Thyroid gland (tissue), 4 donors: ENCODE measurements at regions not wholly inside any gene's neighbourhood (a gene's known extent, or its start where the extent isn't known, plus 50 kb on each side); places are given as distances from the start of the nearest gene placed in this dataset.

Experiments used
- DNase-seq, 2 donors: peaks; one replicate each; pipeline ENCODE4 v3.0.0-alpha.2; 2019
- H3K27ac ChIP-seq, 3 donors: fragments of 200-600 bp; sonication (generic); 1 replicate in 2 of 3; 2 replicates in 1 of 3; pipeline ENCODE4 v1.5.1; 2016 to 2019; ENCODE audit warnings: mild to moderate bottlenecking in 1 of 3, moderate library complexity in 1 of 3
- H3K27me3 ChIP-seq: fragments of 200-600 bp; sonication (generic); one replicate; pipeline ENCODE4 v1.5.1; 2019
- H3K36me3 ChIP-seq, 2 donors: fragments of 200-600 bp; sonication (generic); one replicate each; pipeline ENCODE4 v1.5.1; 2016 to 2019
- H3K4me1 ChIP-seq, 2 donors: fragments of 200-600 bp; sonication (generic); one replicate each; pipeline ENCODE4 v1.5.1; 2017 to 2019
- H3K4me3 ChIP-seq, 3 donors: fragments of 200-600 bp; sonication (generic); replicated peaks in 1 of 3; 1 replicate in 2 of 3; 2 replicates in 1 of 3; pipeline ENCODE4 v1.5.1; 2016; ENCODE audit warnings: mild to moderate bottlenecking in 1 of 3
- H3K9me3 ChIP-seq: fragments of 200-600 bp; sonication (generic); one replicate; pipeline ENCODE4 v1.5.1; 2017
- POLR2A ChIP-seq, 2 donors: fragments of 450-650 bp; IDR thresholded peaks; one replicate each; pipeline ENCODE4 v1.6.1; 2017; ENCODE audit warnings: antibody characterized with exemption in 2 of 2, mild to moderate bottlenecking in 2 of 2, moderate library complexity in 1 of 2
- WGBS, 2 donors: methylation state at CpG; one replicate each; pipeline ENCODE4 v1.1.5; 2017; 5-methylcytosine and 5-hydroxymethylcytosine counted together
- intact Hi-C: fragments of 100-400 bp; cut with DNase I; formaldehyde crosslinking; loops from one replicate; pipeline ENCODE4 v1.15.1; 2023
- TF ChIP-seq, protein P1 (sequence below), 6 experiments: fragments of 200-600 bp in 3 of 6; fragments of 450-650 bp in 3 of 6; sonication (generic) in 3 of 6; IDR thresholded peaks; one replicate each; pipeline ENCODE4 v1.5.1; 2016 to 2019; ENCODE audit warnings: antibody characterized with exemption in 6 of 6, mild to moderate bottlenecking in 2 of 6, inconsistent platforms in 1 of 6, moderate library complexity in 1 of 6

DNA sequence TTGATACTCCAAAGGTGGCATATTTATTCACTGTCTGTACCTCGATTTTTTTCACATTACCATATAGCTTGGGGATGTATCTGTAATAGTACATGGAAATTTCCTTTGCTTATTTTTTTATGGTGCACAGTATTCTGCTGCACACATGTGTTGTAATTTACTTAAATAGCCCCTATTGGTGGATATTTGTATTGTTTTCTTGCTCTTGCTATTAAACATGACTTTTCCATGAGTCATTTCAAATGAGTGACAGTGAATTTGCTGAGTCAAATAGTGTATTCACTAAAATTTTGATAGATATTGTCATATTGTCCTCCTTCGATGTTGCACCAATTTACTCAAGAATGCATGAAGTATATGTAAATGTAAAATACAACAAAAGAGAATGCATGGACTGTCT lies 122.7 kb upstream of the STEAP4 start:
- intact Hi-C loops = no loop called here
- DNase-seq = no peak
- 90 to 92% methylated on average over 2 of the region's 2 CpGs for WGBS, 2 donors

DNA sequence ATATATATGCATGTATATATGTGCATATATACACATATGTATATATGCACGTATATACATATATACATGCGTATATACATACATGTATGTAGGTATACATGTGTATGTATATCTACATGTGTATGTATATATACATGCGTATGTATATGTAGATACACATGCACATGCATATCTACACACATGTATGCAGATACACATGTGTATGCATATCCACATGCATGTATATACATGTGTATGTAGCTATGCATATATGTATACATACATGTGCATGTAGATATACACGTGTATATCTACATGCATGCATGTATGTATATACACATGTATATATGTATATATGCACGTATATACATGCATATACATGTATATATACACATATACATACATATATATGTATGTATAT lies 95.8 kb upstream of the STEAP4 start:
- intact Hi-C loops = no loop called here
- Histone ChIP-seq H3K9me3 (no peaks in the 10 kb centered on the region), H3K4me3 (no peak overlapping the region), H3K27me3 (no peaks in the 10 kb centered on the region), H3K36me3 (no peaks in the 10 kb centered on the region), H3K27ac (no peak overlapping the region), H3K4me1 (no peaks in the 10 kb centered on the region)
- 94 to 95% methylated on average over 5 of the region's 5 CpGs for WGBS, 2 donors
- DNase-seq = no peak
- no peak for TF ChIP-seq POLR2A (IDR thresholded peaks at IDR 0.05)
- TF ChIP-seq, protein P1, sequence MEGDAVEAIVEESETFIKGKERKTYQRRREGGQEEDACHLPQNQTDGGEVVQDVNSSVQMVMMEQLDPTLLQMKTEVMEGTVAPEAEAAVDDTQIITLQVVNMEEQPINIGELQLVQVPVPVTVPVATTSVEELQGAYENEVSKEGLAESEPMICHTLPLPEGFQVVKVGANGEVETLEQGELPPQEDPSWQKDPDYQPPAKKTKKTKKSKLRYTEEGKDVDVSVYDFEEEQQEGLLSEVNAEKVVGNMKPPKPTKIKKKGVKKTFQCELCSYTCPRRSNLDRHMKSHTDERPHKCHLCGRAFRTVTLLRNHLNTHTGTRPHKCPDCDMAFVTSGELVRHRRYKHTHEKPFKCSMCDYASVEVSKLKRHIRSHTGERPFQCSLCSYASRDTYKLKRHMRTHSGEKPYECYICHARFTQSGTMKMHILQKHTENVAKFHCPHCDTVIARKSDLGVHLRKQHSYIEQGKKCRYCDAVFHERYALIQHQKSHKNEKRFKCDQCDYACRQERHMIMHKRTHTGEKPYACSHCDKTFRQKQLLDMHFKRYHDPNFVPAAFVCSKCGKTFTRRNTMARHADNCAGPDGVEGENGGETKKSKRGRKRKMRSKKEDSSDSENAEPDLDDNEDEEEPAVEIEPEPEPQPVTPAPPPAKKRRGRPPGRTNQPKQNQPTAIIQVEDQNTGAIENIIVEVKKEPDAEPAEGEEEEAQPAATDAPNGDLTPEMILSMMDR (IDR thresholded peaks at IDR 0.05) = no peak

More for the DNA sequence above, 122.7 kb upstream of the STEAP4 start:
- no peaks in the 10 kb centered on the region for H3K4me1 ChIP-seq
- H3K27me3 ChIP-seq = no peaks in the 10 kb centered on the region
- H3K9me3 ChIP-seq = no peaks in the 10 kb centered on the region
- H3K4me3 ChIP-seq = no peak overlapping the region
- H3K27ac ChIP-seq = no peak overlapping the region
- H3K36me3 ChIP-seq = no peaks in the 10 kb centered on the region
- TF ChIP-seq, protein P1 (IDR thresholded peaks at IDR 0.05) = no peak
- TF ChIP-seq POLR2A (IDR thresholded peaks at IDR 0.05) = no peak

DNA sequence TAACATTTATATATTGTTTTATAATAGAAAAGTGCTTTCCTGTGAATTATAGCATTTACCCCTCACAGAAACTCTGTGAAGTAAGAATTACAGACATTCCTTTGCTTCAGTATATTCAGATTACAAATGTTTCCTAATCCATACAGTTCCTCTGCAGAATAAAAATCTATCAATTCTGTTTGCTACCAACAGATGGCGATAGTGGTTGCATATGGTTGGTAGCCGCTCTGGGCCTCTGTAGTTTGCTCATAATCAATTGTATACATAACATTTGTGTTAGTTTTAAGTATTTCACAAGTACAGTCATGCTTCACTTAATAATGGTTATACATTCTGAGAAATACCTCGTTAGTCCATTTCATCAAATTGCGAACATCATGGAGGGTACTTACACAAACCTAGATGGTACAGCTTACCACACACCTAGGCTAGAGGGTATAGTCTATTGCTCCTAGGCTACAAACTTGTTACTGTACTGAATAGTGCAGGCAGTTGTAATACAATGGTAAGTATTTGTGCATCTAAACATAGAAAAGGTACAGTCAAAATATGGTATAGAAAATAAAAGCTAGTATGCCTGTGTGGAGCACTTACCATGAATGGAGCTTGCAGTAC lies 94.4 kb upstream of the STEAP4 start:
- no peaks in the 10 kb centered on the region for H3K9me3 ChIP-seq
- WGBS, 2 donors = 70 to 76% methylated on average over 4 of the region's 4 CpGs
- H3K36me3 ChIP-seq = no peaks in the 10 kb centered on the region
- no peaks in the 10 kb centered on the region for H3K27me3 ChIP-seq
- TF ChIP-seq, protein P1 (IDR thresholded peaks at IDR 0.05) = peak in 5 of 6 experiments; percentile 25 to 64 (median 55)
- no peak for TF ChIP-seq POLR2A (IDR thresholded peaks at IDR 0.05)
- DNase-seq = no peak
- no peak overlapping the region for H3K27ac ChIP-seq
- intact Hi-C loops = no loop called here
- H3K4me3 ChIP-seq = no peak overlapping the region
- no peaks in the 10 kb centered on the region for H3K4me1 ChIP-seq

DNA sequence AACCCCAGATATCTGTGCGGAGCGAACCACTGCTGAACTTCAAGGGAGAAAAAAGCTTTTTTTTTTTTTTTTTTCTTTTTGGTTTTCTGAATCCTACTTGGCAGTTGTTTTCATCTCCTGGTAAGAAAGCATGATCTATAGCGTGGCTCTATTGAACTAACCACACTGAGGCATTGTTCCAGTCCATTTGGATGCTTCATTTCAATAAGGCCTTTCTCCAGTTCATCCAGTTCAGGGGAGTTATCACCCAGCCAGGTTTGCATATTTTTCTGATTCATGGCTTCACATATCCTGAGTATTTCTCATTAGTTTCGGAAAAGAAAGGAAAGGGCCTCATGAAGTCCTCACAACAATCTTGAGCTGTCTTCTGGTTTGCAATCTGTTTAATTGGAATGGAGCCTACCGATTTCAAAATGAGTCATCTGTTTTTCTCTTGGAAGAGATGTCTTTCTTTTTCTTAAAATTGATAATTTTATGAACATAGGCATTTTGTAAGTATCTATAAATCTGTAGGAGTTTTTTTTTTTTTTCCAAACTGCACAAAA lies 93.1 kb upstream of the STEAP4 start:
- no peak overlapping the region for H3K27ac ChIP-seq
- TF ChIP-seq, protein P1 (IDR thresholded peaks at IDR 0.05) = no peak
- TF ChIP-seq POLR2A (IDR thresholded peaks at IDR 0.05) = no peak
- no peaks in the 10 kb centered on the region for H3K27me3 ChIP-seq
- H3K4me3 ChIP-seq = no peak overlapping the region
- H3K36me3 ChIP-seq = no peaks in the 10 kb centered on the region
- H3K9me3 ChIP-seq = no peaks in the 10 kb centered on the region
- no peak for DNase-seq
- H3K4me1 ChIP-seq = no peaks in the 10 kb centered on the region
- intact Hi-C loops = no loop called here
- WGBS, 2 donors = 87 to 89% methylated on average over 5 of the region's 5 CpGs

DNA sequence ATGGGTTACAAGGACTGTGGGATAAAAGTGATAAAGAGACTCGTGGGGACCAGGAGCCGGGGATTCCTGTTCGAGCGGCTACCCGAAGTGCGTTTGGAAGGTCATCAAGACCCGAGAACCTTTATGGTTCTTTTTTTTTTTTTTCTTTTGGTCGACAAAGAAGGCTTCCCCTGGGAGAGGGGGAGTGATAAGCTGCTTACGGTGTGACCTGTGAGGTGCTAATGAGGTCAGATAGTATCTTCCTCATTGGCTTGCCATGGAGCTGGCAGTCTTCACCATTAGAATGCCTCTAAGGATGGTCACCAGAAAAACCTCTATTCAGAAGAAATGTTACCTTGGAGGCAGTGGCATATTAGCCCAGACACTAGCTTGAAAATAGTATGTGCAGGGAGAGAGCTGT lies 92.3 kb upstream of the STEAP4 start:
- H3K27ac ChIP-seq = no peak overlapping the region
- no peak overlapping the region for H3K4me3 ChIP-seq
- TF ChIP-seq POLR2A (IDR thresholded peaks at IDR 0.05) = no peak
- TF ChIP-seq, protein P1 (IDR thresholded peaks at IDR 0.05) = no peak
- DNase-seq = no peak
- no peaks in the 10 kb centered on the region for H3K9me3 ChIP-seq
- intact Hi-C loops = no loop called here
- H3K4me1 ChIP-seq = no peaks in the 10 kb centered on the region
- H3K36me3 ChIP-seq = no peaks in the 10 kb centered on the region
- no peaks in the 10 kb centered on the region for H3K27me3 ChIP-seq
- WGBS, 2 donors = 55 to 61% methylated on average over 9 of the region's 9 CpGs
